GM23338 (cell line): ENCODE measurements at regions not wholly inside any gene's neighbourhood (a gene's known extent, or its start where the extent isn't known, plus 50 kb on each side); places are given as distances from the start of the nearest gene placed in this dataset.

Source experiments
- ATAC-seq: fragments of 200-7000 bp; cut with Tn5 transposase; 3 replicates; pipeline ENCODE4 v1.9.1; 2020
- DNase-seq: peaks from one replicate; pipeline ENCODE4 v3.0.0-alpha.2; 2015; ENCODE audit warnings: low spot score
- H2AFZ ChIP-seq: fragments of 200-600 bp; sonication (generic); 2 replicates; pipeline ENCODE4 v1.8.0; 2016; ENCODE audit warnings: antibody characterized with exemption, mild to moderate bottlenecking, moderate library complexity
- H3F3A ChIP-seq: fragments of 200-600 bp; sonication (generic); replicated peaks from 2 replicates; pipeline ENCODE4 v1.8.0; 2017; ENCODE audit warnings: antibody characterized with exemption, mixed run types, low read depth
- H3K27ac ChIP-seq: fragments of 200-600 bp; sonication (generic); 2 replicates; pipeline ENCODE4 v1.6.1; 2016; ENCODE audit warnings: low read depth
- H3K27me3 ChIP-seq: fragments of 200-600 bp; sonication (generic); 2 replicates; pipeline ENCODE4 v1.8.0; 2016; ENCODE audit warnings: mild to moderate bottlenecking, mixed run types, moderate library complexity; ENCODE audit not compliant: insufficient read depth
- H3K36me3 ChIP-seq: fragments of 200-600 bp; sonication (generic); 2 replicates; pipeline ENCODE4 v1.8.0; 2016; ENCODE audit warnings: mild to moderate bottlenecking; ENCODE audit not compliant: insufficient read depth
- H3K4me1 ChIP-seq: fragments of 200-600 bp; sonication (generic); 2 replicates; pipeline ENCODE4 v1.8.0; 2016; ENCODE audit warnings: mild to moderate bottlenecking, moderate library complexity; ENCODE audit not compliant: insufficient read depth
- H3K4me2 ChIP-seq: fragments of 200-600 bp; sonication (generic); 2 replicates; pipeline ENCODE4 v1.7.1; 2017; ENCODE audit warnings: mixed run types
- H3K4me3 ChIP-seq: fragments of 200-600 bp; sonication (generic); 2 replicates; pipeline ENCODE4 v1.6.1; 2016; ENCODE audit warnings: mixed run types
- H3K79me2 ChIP-seq: fragments of 200-600 bp; sonication (generic); replicated peaks from 2 replicates; pipeline ENCODE4 v1.8.0; 2017; ENCODE audit warnings: mild to moderate bottlenecking; ENCODE audit not compliant: insufficient read depth
- H3K9me2 ChIP-seq: fragments of 200-600 bp; sonication (generic); 2 replicates; pipeline ENCODE4 v1.8.0; 2017; ENCODE audit not compliant: insufficient read depth
- H4K20me1 ChIP-seq: fragments of 200-600 bp; sonication (generic); replicated peaks from 2 replicates; pipeline ENCODE4 v1.8.0; 2017; ENCODE audit warnings: mild to moderate bottlenecking; ENCODE audit not compliant: insufficient read depth
- H3K27ac Mint-ChIP-seq: 2 replicates; pipeline ENCODE4 v1.8.0; 2020; ENCODE audit warnings: inconsistent platforms, mild to moderate bottlenecking, moderate library complexity, mixed read lengths
- H3K27me3 Mint-ChIP-seq: 3 replicates; pipeline ENCODE4 v1.8.0; 2022; ENCODE audit warnings: low read depth, mild to moderate bottlenecking, moderate library complexity, mixed read lengths, inconsistent platforms; ENCODE audit not compliant: insufficient read depth, poor library complexity
- H3K36me3 Mint-ChIP-seq: 3 replicates; pipeline ENCODE4 v1.8.0; 2021; ENCODE audit warnings: low read depth, mild to moderate bottlenecking, inconsistent platforms, moderate library complexity, mixed read lengths
- H3K4me1 Mint-ChIP-seq: 3 replicates; pipeline ENCODE4 v1.8.0; 2020; ENCODE audit warnings: mild to moderate bottlenecking, inconsistent platforms, mixed read lengths
- H3K4me3 Mint-ChIP-seq: 3 replicates; pipeline ENCODE4 v1.8.0; 2021; ENCODE audit warnings: moderate library complexity, mild to moderate bottlenecking, inconsistent platforms, mixed read lengths
- H3K9me3 Mint-ChIP-seq: 3 replicates; pipeline ENCODE4 v1.8.0; 2020; ENCODE audit warnings: moderate library complexity, mild to moderate bottlenecking, inconsistent platforms, mixed read lengths
- CREB1 ChIP-seq: fragments of 250-450 bp; sonication (Bioruptor Pico); IDR thresholded peaks from 2 replicates; pipeline ENCODE4 v1.5.0; 2020; ENCODE audit warnings: low read depth, mild to moderate bottlenecking, moderate library complexity
- EZH2 ChIP-seq: fragments of 200-600 bp; sonication (generic); IDR thresholded peaks from one replicate; pipeline ENCODE4 v1.8.0; 2017; ENCODE audit warnings: antibody characterized with exemption, mild to moderate bottlenecking, low read depth; ENCODE audit not compliant: unreplicated experiment
- JUNB ChIP-seq: IDR thresholded peaks from one replicate; pipeline ENCODE4 v1.6.1; 2016; ENCODE audit warnings: antibody characterized with exemption; ENCODE audit not compliant: unreplicated experiment
- NANOG ChIP-seq: IDR thresholded peaks from 2 replicates; pipeline ENCODE4 v1.6.1; 2016; ENCODE audit warnings: antibody characterized with exemption, borderline replicate concordance
- STAT1 ChIP-seq: IDR thresholded peaks from one replicate; pipeline ENCODE4 v1.6.1; 2016; ENCODE audit warnings: antibody characterized with exemption; ENCODE audit not compliant: unreplicated experiment
- ZNF114 ChIP-seq: fragments of 250-450 bp; sonication (Bioruptor Pico); IDR thresholded peaks from 2 replicates; pipeline ENCODE4 v1.5.0; 2020; ENCODE audit warnings: mild to moderate bottlenecking, moderate library complexity
- ZNF462 ChIP-seq: fragments of 250-450 bp; sonication (Bioruptor Pico); IDR thresholded peaks from 2 replicates; pipeline ENCODE4 v1.5.0; 2020; ENCODE audit warnings: mild to moderate bottlenecking, moderate library complexity
- TF ChIP-seq, protein P1 (sequence below): IDR thresholded peaks from 2 replicates; pipeline ENCODE4 v1.6.1; 2016; ENCODE audit warnings: antibody characterized with exemption

DNA sequence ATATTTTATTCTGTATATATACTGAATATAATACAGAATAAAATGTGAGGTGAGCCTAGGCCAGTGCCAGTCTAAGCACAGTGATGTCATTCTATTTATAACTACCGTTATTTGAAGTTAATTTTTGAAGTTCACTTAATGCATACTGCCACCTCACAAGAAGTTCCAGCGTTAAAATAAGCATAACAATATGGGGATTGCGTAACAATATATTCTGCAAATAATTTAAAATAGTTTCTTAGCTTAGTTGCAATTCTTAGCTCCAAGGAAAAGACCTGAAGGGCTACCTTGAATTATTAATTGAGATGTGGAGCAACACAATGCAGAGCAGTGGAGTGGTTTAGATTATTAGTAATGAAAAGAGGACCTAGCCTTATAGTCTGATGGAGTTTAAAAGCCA, 390.5 kb upstream of the ROBO1 start (continued):
- TF ChIP-seq, protein P1, sequence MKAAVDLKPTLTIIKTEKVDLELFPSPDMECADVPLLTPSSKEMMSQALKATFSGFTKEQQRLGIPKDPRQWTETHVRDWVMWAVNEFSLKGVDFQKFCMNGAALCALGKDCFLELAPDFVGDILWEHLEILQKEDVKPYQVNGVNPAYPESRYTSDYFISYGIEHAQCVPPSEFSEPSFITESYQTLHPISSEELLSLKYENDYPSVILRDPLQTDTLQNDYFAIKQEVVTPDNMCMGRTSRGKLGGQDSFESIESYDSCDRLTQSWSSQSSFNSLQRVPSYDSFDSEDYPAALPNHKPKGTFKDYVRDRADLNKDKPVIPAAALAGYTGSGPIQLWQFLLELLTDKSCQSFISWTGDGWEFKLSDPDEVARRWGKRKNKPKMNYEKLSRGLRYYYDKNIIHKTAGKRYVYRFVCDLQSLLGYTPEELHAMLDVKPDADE: no peak
- TF ChIP-seq STAT1 (no peak), EZH2 (no peak), CREB1 (CRISPR knock-in tag) (no peak)

DNA sequence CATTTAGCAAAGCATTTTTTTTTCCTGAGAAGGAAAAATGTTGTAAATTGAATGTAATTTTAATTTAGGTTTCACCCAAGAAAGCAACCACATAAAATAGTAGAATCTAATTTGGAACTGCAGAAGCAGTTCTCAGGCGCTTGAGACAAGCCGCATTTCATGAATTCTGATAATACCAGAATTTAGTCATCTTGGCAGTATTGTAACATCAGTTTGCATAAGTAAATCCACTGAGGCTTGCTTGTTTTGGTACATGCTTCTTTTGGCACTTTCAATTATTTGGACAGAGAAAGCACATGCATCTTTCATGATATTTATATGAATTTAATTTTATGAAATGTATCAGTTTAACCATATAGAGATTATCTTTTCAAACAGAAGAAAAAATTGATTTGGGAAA, 389.7 kb upstream of the ROBO1 start:
- H3K4me2 ChIP-seq: no peak overlapping the region
- Mint-ChIP-seq H3K36me3 (no peaks in the 10 kb centered on the region), H3K4me1 (no peaks in the 10 kb centered on the region), H3K27ac (no peak overlapping the region), H3K4me3 (no peak overlapping the region), H3K9me3 (no peaks in the 10 kb centered on the region), H3K27me3 (no peaks in the 10 kb centered on the region)
- TF ChIP-seq, protein P1: no peak
- TF ChIP-seq NANOG: no peak
- TF ChIP-seq STAT1: no peak
- no peak for TF ChIP-seq JUNB
- no peak for TF ChIP-seq ZNF462 (CRISPR knock-in tag)
- TF ChIP-seq ZNF114: no peak
- no peak overlapping the region for H3K4me3 ChIP-seq
- H3K9me2 ChIP-seq: peaks cover 2% of the 10 kb centered on the region
- H3K4me1 ChIP-seq: no peaks in the 10 kb centered on the region
- DNase-seq (no peak), ATAC-seq (no peak)
- no peaks in the 10 kb centered on the region for H3F3A ChIP-seq
- H3K27me3 ChIP-seq: no peaks in the 10 kb centered on the region
- H3K36me3 ChIP-seq: no peaks in the 10 kb centered on the region
- no peaks in the 10 kb centered on the region for H3K79me2 ChIP-seq
- no peaks in the 10 kb centered on the region for H4K20me1 ChIP-seq
- H3K27ac ChIP-seq: no peak overlapping the region
- H2AFZ ChIP-seq: no peak overlapping the region
